Gastrocnemius medialis (tissue), 4 donors: ENCODE measurements at regions not wholly inside any gene's neighbourhood (a gene's known extent, or its start where the extent isn't known, plus 50 kb on each side); places are given as distances from the start of the nearest gene placed in this dataset.

Experiments
- POLR2A ChIP-seq, 2 donors: fragments of 450-650 bp; IDR thresholded peaks; one replicate each; pipeline ENCODE4 v1.6.1; 2017; ENCODE audit warnings: antibody characterized with exemption in 2 of 2, mild to moderate bottlenecking in 2 of 2, moderate library complexity in 2 of 2
- TF ChIP-seq, protein P1 (sequence below), 5 experiments: fragments of 450-650 bp in 3 of 5; fragments of 200-600 bp in 2 of 5; sonication (generic) in 2 of 5; IDR thresholded peaks in 4 of 5; conservative IDR thresholded peaks in 1 of 5; 1 replicate in 4 of 5; 2 replicates in 1 of 5; pipeline ENCODE4 v1.5.1; 2016 to 2019; ENCODE audit warnings: antibody characterized with exemption in 5 of 5, mild to moderate bottlenecking in 3 of 5, moderate library complexity in 3 of 5

DNA sequence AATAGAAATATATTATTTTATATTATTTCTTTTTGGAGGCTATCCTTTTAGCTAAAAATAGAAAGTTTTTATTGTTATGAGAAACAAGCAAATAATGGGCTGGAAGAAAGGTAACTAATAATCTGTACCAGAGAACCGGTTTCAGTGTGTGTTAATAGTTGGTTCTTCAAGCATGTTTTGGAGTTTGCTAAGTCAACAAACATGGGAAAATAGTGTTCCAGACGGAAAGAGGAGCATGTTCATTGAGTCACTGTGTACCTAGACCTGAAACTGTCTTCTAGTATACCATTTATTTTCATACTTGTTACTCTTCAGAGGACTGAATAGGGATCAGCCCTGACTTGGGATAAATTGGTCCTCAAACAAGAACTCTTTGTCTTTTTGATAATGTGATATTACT lies 134.5 kb upstream of the CWC22 start:
- TF ChIP-seq, protein P1, sequence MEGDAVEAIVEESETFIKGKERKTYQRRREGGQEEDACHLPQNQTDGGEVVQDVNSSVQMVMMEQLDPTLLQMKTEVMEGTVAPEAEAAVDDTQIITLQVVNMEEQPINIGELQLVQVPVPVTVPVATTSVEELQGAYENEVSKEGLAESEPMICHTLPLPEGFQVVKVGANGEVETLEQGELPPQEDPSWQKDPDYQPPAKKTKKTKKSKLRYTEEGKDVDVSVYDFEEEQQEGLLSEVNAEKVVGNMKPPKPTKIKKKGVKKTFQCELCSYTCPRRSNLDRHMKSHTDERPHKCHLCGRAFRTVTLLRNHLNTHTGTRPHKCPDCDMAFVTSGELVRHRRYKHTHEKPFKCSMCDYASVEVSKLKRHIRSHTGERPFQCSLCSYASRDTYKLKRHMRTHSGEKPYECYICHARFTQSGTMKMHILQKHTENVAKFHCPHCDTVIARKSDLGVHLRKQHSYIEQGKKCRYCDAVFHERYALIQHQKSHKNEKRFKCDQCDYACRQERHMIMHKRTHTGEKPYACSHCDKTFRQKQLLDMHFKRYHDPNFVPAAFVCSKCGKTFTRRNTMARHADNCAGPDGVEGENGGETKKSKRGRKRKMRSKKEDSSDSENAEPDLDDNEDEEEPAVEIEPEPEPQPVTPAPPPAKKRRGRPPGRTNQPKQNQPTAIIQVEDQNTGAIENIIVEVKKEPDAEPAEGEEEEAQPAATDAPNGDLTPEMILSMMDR (IDR thresholded peaks at IDR 0.05 in 4 of 5, conservative IDR thresholded peaks at IDR 0.05 in 1 of 5): no peak
- no peak for TF ChIP-seq POLR2A (IDR thresholded peaks at IDR 0.05)
